ENCODE measurements at regions not wholly inside any gene's neighbourhood (a gene's known extent, or its start where the extent isn't known, plus 50 kb on each side); places are given as distances from the start of the nearest gene placed in this dataset.

GRCh38 chr5:124414973-124415372 lies 331.5 kb downstream of the ZNF608 start:
- DNase-seq = no peak

GRCh38 chr5:124410539-124411488 lies 335.6 kb downstream of the ZNF608 start:
- DNase-seq = peak; percentile 96

- no peak for DNase-seq
Measured at GRCh38 chr5:124408738-124409453, 337.5 kb downstream of the ZNF608 start.

- no peak for DNase-seq
Measured at GRCh38 chr5:124404796-124405195, 341.6 kb downstream of the ZNF608 start.

- no peak for DNase-seq
Measured at GRCh38 chr5:124403281-124403680, 343.2 kb downstream of the ZNF608 start.

GRCh38 chr5:124402144-124402581 lies 344.3 kb downstream of the ZNF608 start:
- DNase-seq = no peak

- no peak for DNase-seq
Measured at GRCh38 chr5:124401476-124402143, 344.8 kb downstream of the ZNF608 start.

- DNase-seq = no peak
Measured at GRCh38 chr5:124399426-124399961, 346.9 kb downstream of the ZNF608 start.

GRCh38 chr5:124398460-124398859 lies 348.0 kb downstream of the ZNF608 start:
- DNase-seq = no peak

- no peak for DNase-seq
Measured at GRCh38 chr5:124397317-124397716, 349.1 kb downstream of the ZNF608 start.

GRCh38 chr5:124395926-124396325 lies 350.5 kb downstream of the ZNF608 start:
- no peak for DNase-seq

GRCh38 chr5:124395287-124395686 lies 351.2 kb downstream of the ZNF608 start:
- DNase-seq = no peak

- DNase-seq = no peak
Measured at GRCh38 chr5:124394700-124395245, 351.7 kb downstream of the ZNF608 start.

- no peak for DNase-seq
Measured at GRCh38 chr5:124393584-124394379, 352.7 kb downstream of the ZNF608 start.

- DNase-seq = no peak
Measured at GRCh38 chr5:124383693-124384092, 362.7 kb downstream of the ZNF608 start.

GRCh38 chr5:124377386-124377785 lies 369.1 kb downstream of the ZNF608 start:
- DNase-seq = no peak

- no peak for DNase-seq
Measured at GRCh38 chr5:124373883-124374282, 372.6 kb downstream of the ZNF608 start.

- DNase-seq = no peak
Measured at GRCh38 chr5:124372457-124372856, 374.0 kb downstream of the ZNF608 start.

GRCh38 chr5:124371111-124371706 lies 375.2 kb downstream of the ZNF608 start:
- no peak for DNase-seq

- no peak for DNase-seq
Measured at GRCh38 chr5:124370601-124371000, 375.8 kb downstream of the ZNF608 start.

GRCh38 chr5:124365361-124365801 lies 381.1 kb downstream of the ZNF608 start:
- no peak for DNase-seq

Measured in NCI-H526 treated with DMSO at 0.1 percent for 48 hours (cell line).